ENCODE measurements at regions not wholly inside any gene's neighbourhood (a gene's known extent, or its start where the extent isn't known, plus 50 kb on each side); places are given as distances from the start of the nearest gene placed in this dataset.

- DNase-seq (no peak), ATAC-seq (no peak)
- Mint-ChIP-seq H3K4me3 (no peak overlapping the region), H3K36me3 (ENCODE audit: low read depth) (no peaks in the 10 kb centered on the region), H3K27me3 (no peaks in the 10 kb centered on the region), H3K4me1 (no peaks in the 10 kb centered on the region), H3K9me3 (peaks cover 2% of the 10 kb centered on the region), H3K27ac (no peak overlapping the region)
Observed at GRCh38 chr9:78813602-78814180, 516.8 kb downstream of the PSAT1 start.

GRCh38 chr9:78821126-78821822 is 524.3 kb downstream of the PSAT1 start:
- no peak for ATAC-seq
- Mint-ChIP-seq H3K27ac (no peak overlapping the region), H3K4me1 (peaks cover 6% of the 10 kb centered on the region), H3K9me3 (no peaks in the 10 kb centered on the region), H3K36me3 (ENCODE audit: low read depth) (no peaks in the 10 kb centered on the region), H3K27me3 (no peaks in the 10 kb centered on the region), H3K4me3 (peak overlapping the region; percentile 48)
- no peak for DNase-seq

- Mint-ChIP-seq H3K27me3 (peaks cover 3% of the 10 kb centered on the region), H3K4me3 (no peak overlapping the region), H3K27ac (no peak overlapping the region), H3K9me3 (no peaks in the 10 kb centered on the region), H3K4me1 (no peaks in the 10 kb centered on the region), H3K36me3 (ENCODE audit: low read depth) (no peaks in the 10 kb centered on the region)
- DNase-seq, result no peak
- ATAC-seq, result no peak
Observed at GRCh38 chr9:78826527-78826926, 529.6 kb downstream of the PSAT1 start.

GRCh38 chr9:78828521-78828920 is 531.6 kb downstream of the PSAT1 start:
- Mint-ChIP-seq H3K27me3 (peaks cover 3% of the 10 kb centered on the region), H3K4me3 (no peak overlapping the region), H3K4me1 (no peaks in the 10 kb centered on the region), H3K9me3 (no peaks in the 10 kb centered on the region), H3K27ac (no peak overlapping the region), H3K36me3 (ENCODE audit: low read depth) (no peaks in the 10 kb centered on the region)
- DNase-seq (no peak), ATAC-seq (no peak)

- Mint-ChIP-seq H3K27me3 (peaks cover 3% of the 10 kb centered on the region), H3K36me3 (ENCODE audit: low read depth) (no peaks in the 10 kb centered on the region), H3K4me1 (no peaks in the 10 kb centered on the region), H3K9me3 (no peaks in the 10 kb centered on the region), H3K4me3 (no peak overlapping the region), H3K27ac (no peak overlapping the region)
- ATAC-seq, result no peak
- no peak for DNase-seq
Observed at GRCh38 chr9:78830301-78830700, 533.4 kb downstream of the PSAT1 start.

GRCh38 chr9:78831726-78832125 is 534.8 kb downstream of the PSAT1 start:
- peaks cover 3% of the 10 kb centered on the region for H3K27me3 Mint-ChIP-seq
- H3K4me1 Mint-ChIP-seq, result no peaks in the 10 kb centered on the region
- H3K27ac Mint-ChIP-seq, result no peak overlapping the region
- no peaks in the 10 kb centered on the region for H3K36me3 Mint-ChIP-seq (ENCODE audit: low read depth)
- DNase-seq, result no peak
- no peak overlapping the region for H3K4me3 Mint-ChIP-seq
- no peak for ATAC-seq
- no peaks in the 10 kb centered on the region for H3K9me3 Mint-ChIP-seq

GRCh38 chr9:78835928-78836450 is 539.1 kb downstream of the PSAT1 start:
- H3K4me1 Mint-ChIP-seq, result no peaks in the 10 kb centered on the region
- DNase-seq (no peak), ATAC-seq (no peak)
- no peaks in the 10 kb centered on the region for H3K9me3 Mint-ChIP-seq
- no peak overlapping the region for H3K4me3 Mint-ChIP-seq
- no peak overlapping the region for H3K27ac Mint-ChIP-seq
- H3K27me3 Mint-ChIP-seq, result no peaks in the 10 kb centered on the region
- H3K36me3 Mint-ChIP-seq (ENCODE audit: low read depth), result no peaks in the 10 kb centered on the region

GRCh38 chr9:78839252-78839651 is 542.3 kb downstream of the PSAT1 start:
- ATAC-seq (no peak), DNase-seq (no peak)
- Mint-ChIP-seq H3K27me3 (no peaks in the 10 kb centered on the region), H3K4me3 (no peak overlapping the region), H3K4me1 (no peaks in the 10 kb centered on the region), H3K36me3 (ENCODE audit: low read depth) (no peaks in the 10 kb centered on the region), H3K27ac (no peak overlapping the region), H3K9me3 (no peaks in the 10 kb centered on the region)

GRCh38 chr9:78848061-78848460 is 551.1 kb downstream of the PSAT1 start:
- ATAC-seq, result no peak
- Mint-ChIP-seq H3K9me3 (no peaks in the 10 kb centered on the region), H3K4me1 (no peaks in the 10 kb centered on the region), H3K36me3 (ENCODE audit: low read depth) (no peaks in the 10 kb centered on the region), H3K27ac (no peak overlapping the region), H3K27me3 (no peaks in the 10 kb centered on the region), H3K4me3 (no peak overlapping the region)
- DNase-seq, result no peak

GRCh38 chr9:78856144-78856543 is 559.2 kb downstream of the PSAT1 start:
- Mint-ChIP-seq H3K27me3 (no peaks in the 10 kb centered on the region), H3K27ac (no peak overlapping the region), H3K4me1 (no peaks in the 10 kb centered on the region), H3K9me3 (no peaks in the 10 kb centered on the region), H3K4me3 (no peak overlapping the region), H3K36me3 (ENCODE audit: low read depth) (no peaks in the 10 kb centered on the region)
- ATAC-seq (no peak), DNase-seq (no peak)

- Mint-ChIP-seq H3K9me3 (no peaks in the 10 kb centered on the region), H3K36me3 (ENCODE audit: low read depth) (no peaks in the 10 kb centered on the region), H3K27ac (no peak overlapping the region), H3K4me3 (no peak overlapping the region), H3K27me3 (no peaks in the 10 kb centered on the region), H3K4me1 (no peaks in the 10 kb centered on the region)
- no peak for DNase-seq
- no peak for ATAC-seq
Observed at GRCh38 chr9:78856781-78857180, 559.9 kb downstream of the PSAT1 start.

- Mint-ChIP-seq H3K27me3 (no peaks in the 10 kb centered on the region), H3K4me3 (no peak overlapping the region), H3K9me3 (no peaks in the 10 kb centered on the region), H3K27ac (no peak overlapping the region), H3K4me1 (no peaks in the 10 kb centered on the region), H3K36me3 (ENCODE audit: low read depth) (no peaks in the 10 kb centered on the region)
- no peak for ATAC-seq
- DNase-seq, result no peak
Observed at GRCh38 chr9:78857373-78858225, 560.7 kb downstream of the PSAT1 start.

- H3K4me1 Mint-ChIP-seq, result no peaks in the 10 kb centered on the region
- DNase-seq, result no peak
- H3K4me3 Mint-ChIP-seq, result no peak overlapping the region
- no peaks in the 10 kb centered on the region for H3K36me3 Mint-ChIP-seq (ENCODE audit: low read depth)
- no peaks in the 10 kb centered on the region for H3K27me3 Mint-ChIP-seq
- no peaks in the 10 kb centered on the region for H3K9me3 Mint-ChIP-seq
- no peak for ATAC-seq
- no peak overlapping the region for H3K27ac Mint-ChIP-seq
Observed at GRCh38 chr9:78858266-78858665, 561.3 kb downstream of the PSAT1 start.

GRCh38 chr9:78860801-78861475 is 564.0 kb downstream of the PSAT1 start:
- Mint-ChIP-seq H3K36me3 (ENCODE audit: low read depth) (no peaks in the 10 kb centered on the region), H3K27ac (no peak overlapping the region), H3K27me3 (no peaks in the 10 kb centered on the region), H3K4me1 (no peaks in the 10 kb centered on the region), H3K4me3 (no peak overlapping the region), H3K9me3 (no peaks in the 10 kb centered on the region)
- DNase-seq (no peak), ATAC-seq (no peak)

Data from activated naive CD8-positive, alpha-beta T cell treated with anti-CD3 and anti-CD28 coated beads, Interleukin-2, amount 50 U/mL, for 24 hours (primary cell).